Breast epithelium (tissue), 4 donors: ENCODE measurements at regions not wholly inside any gene's neighbourhood (a gene's known extent, or its start where the extent isn't known, plus 50 kb on each side); places are given as distances from the start of the nearest gene placed in this dataset.

Source experiments
- DNase-seq, 2 donors: peaks; one replicate each; pipeline ENCODE4 v3.0.0-alpha.2; 2019; ENCODE audit warnings: low spot score in 2 of 2
- H3K27ac ChIP-seq, 2 donors: fragments of 200-600 bp; sonication (generic) in 1 of 2; one replicate each; pipeline ENCODE4 v1.5.1; 2016 to 2019; ENCODE audit warnings: mild to moderate bottlenecking in 1 of 2
- H3K27me3 ChIP-seq, 2 donors: fragments of 200-600 bp; sonication (generic) in 1 of 2; one replicate each; pipeline versions ENCODE4 v1.5.1 to v1.6.0; 2017 to 2019; ENCODE audit warnings: control low read depth in 1 of 2, mild to moderate bottlenecking in 1 of 2
- H3K36me3 ChIP-seq: fragments of 200-600 bp; one replicate; pipeline ENCODE4 v1.5.1; 2019
- H3K4me1 ChIP-seq, 2 donors: fragments of 200-600 bp; sonication (generic); one replicate each; pipeline ENCODE4 v1.5.1; 2016 to 2019; ENCODE audit warnings: control low read depth in 1 of 2
- H3K4me3 ChIP-seq, 3 donors: fragments of 200-600 bp; sonication (generic); 1 replicate in 2 of 3; 2 replicates in 1 of 3; pipeline ENCODE4 v1.5.1; 2016 to 2019; ENCODE audit warnings: mild to moderate bottlenecking in 3 of 3, moderate library complexity in 2 of 3
- H3K9me3 ChIP-seq, 2 donors: fragments of 200-600 bp; sonication (generic) in 1 of 2; one replicate each; pipeline ENCODE4 v1.5.1; 2016 to 2019; ENCODE audit warnings: control low read depth in 1 of 2
- POLR2A ChIP-seq: fragments of 450-650 bp; IDR thresholded peaks from one replicate; pipeline ENCODE4 v1.6.1; 2016; ENCODE audit warnings: antibody characterized with exemption, mild to moderate bottlenecking, moderate library complexity
- POLR2AphosphoS5 ChIP-seq, 3 donors: sonication (generic); formaldehyde crosslinking; IDR thresholded peaks; one replicate each; pipeline ENCODE4 v1.6.1; 2017; ENCODE audit warnings: antibody characterized with exemption in 3 of 3
- intact Hi-C: fragments of 100-400 bp; cut with DNase I; formaldehyde crosslinking; loops from one replicate; pipeline ENCODE4 v1.15.1; 2023; ENCODE audit warnings: low total_unique reads
- TF ChIP-seq, protein P1 (sequence below), 3 donors: fragments of 450-650 bp; IDR thresholded peaks; one replicate each; pipeline ENCODE4 v1.5.1; 2016 to 2017; ENCODE audit warnings: antibody characterized with exemption in 3 of 3, mild to moderate bottlenecking in 3 of 3, moderate library complexity in 3 of 3

DNA sequence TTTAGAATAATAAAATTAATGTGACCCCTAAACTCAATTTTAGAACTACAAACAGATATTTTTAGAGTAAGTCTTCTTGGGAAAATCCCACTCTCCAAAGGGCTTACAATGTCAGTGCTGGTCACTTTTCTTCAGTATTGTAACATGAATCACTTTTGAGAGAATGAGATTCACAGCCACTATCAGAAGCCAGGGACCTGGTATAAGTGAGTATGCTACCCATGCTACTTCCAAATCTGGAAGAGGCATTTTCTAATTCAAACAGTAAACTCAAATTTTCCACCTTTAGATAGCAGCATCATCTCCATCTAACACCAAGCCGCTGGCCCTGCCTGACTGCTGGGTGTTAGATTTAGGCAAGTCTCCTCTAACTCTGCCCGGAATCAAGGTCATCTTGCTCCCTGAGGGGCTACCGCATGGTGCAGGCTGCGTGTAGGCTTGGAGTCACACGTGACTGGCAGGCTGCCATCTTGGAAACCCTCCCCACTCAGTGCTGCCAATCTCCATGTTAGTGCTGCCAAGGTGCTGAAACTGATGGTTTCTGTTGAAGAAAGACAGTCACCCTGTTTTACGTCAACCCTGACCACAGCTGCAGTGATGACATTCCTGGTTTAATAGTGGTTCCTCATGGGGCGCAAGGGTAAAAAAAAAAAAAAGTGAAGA lies 882.9 kb upstream of the B3GALT2 start:
- no peak overlapping the region for H3K27ac ChIP-seq
- DNase-seq = no peak
- H3K36me3 ChIP-seq = no peaks in the 10 kb centered on the region
- no peaks in the 10 kb centered on the region for H3K4me1 ChIP-seq
- no peaks in the 10 kb centered on the region for H3K27me3 ChIP-seq
- TF ChIP-seq POLR2A (no peak), POLR2AphosphoS5 (IDR thresholded peaks at IDR 0.05) (no peak)
- TF ChIP-seq, protein P1, sequence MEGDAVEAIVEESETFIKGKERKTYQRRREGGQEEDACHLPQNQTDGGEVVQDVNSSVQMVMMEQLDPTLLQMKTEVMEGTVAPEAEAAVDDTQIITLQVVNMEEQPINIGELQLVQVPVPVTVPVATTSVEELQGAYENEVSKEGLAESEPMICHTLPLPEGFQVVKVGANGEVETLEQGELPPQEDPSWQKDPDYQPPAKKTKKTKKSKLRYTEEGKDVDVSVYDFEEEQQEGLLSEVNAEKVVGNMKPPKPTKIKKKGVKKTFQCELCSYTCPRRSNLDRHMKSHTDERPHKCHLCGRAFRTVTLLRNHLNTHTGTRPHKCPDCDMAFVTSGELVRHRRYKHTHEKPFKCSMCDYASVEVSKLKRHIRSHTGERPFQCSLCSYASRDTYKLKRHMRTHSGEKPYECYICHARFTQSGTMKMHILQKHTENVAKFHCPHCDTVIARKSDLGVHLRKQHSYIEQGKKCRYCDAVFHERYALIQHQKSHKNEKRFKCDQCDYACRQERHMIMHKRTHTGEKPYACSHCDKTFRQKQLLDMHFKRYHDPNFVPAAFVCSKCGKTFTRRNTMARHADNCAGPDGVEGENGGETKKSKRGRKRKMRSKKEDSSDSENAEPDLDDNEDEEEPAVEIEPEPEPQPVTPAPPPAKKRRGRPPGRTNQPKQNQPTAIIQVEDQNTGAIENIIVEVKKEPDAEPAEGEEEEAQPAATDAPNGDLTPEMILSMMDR (IDR thresholded peaks at IDR 0.05) = no peak
- no peak overlapping the region for H3K4me3 ChIP-seq
- no peaks in the 10 kb centered on the region for H3K9me3 ChIP-seq
- intact Hi-C loops = no loop called here

DNA sequence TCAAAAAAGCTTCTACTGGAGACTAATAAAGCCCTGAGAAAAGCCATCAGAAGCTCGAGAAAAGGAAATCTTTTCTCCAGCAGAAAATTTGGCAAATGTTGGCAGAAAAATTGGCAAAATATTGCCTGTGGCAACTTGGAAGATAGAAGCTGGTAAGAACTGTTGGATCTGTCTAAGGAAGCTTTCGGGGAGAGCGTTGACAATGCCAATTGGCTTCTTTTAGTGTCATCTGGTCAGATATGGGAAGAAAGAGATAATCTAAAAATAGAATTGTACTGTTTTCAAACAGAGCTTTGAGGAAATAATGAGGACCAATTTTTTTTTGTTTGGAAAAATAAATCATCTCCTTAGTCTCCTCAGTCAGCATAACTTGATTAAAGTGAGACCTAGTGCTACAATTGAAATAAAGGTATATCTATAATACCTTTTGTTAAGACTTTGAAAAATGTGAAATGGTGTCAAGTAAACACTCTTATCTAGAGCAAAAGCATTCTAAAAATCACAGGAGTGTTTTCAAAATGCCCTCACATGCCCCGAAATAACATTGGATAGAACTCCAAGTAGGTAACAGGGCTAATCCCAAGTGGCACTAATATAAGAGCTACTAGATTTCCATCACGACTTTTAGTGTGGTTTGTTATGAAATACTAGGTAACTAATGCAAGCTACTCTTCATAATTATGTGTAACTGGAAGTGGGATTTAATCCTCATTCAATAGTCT lies 882.2 kb upstream of the B3GALT2 start:
- intact Hi-C loops = no loop called here
- no peak for TF ChIP-seq POLR2AphosphoS5 (IDR thresholded peaks at IDR 0.05)
- no peak for TF ChIP-seq POLR2A
- TF ChIP-seq, protein P1 (IDR thresholded peaks at IDR 0.05) = no peak
- Histone ChIP-seq H3K27me3 (no peaks in the 10 kb centered on the region), H3K27ac (no peak overlapping the region), H3K4me3 (no peak overlapping the region), H3K4me1 (no peaks in the 10 kb centered on the region), H3K9me3 (no peaks in the 10 kb centered on the region), H3K36me3 (no peaks in the 10 kb centered on the region)
- DNase-seq = no peak

DNA sequence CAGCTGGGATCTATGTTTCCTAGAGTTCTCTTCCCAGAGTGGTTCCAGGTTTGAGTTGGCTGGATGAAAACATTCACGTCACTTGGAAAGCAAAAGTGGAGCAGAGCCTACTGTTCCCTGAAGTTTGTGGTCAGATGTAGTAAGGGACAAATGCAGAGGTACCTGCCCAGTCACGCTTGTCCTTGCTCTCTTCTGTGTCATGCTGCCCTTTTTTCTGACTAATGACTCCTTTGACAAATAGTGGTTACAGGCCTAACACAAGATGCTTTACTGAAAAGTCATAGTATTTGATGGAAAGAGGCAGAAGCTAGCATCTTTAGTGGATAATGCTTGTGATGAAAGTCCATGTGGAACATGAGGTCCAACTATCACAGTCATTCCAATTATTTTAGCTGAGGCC lies 881.4 kb upstream of the B3GALT2 start:
- TF ChIP-seq POLR2AphosphoS5 (IDR thresholded peaks at IDR 0.05) (no peak), POLR2A (no peak)
- intact Hi-C loops = no loop called here
- H3K36me3 ChIP-seq = no peaks in the 10 kb centered on the region
- no peak for DNase-seq
- H3K27me3 ChIP-seq = no peaks in the 10 kb centered on the region
- no peaks in the 10 kb centered on the region for H3K4me1 ChIP-seq
- no peak overlapping the region for H3K4me3 ChIP-seq
- H3K27ac ChIP-seq = no peak overlapping the region
- no peaks in the 10 kb centered on the region for H3K9me3 ChIP-seq

DNA sequence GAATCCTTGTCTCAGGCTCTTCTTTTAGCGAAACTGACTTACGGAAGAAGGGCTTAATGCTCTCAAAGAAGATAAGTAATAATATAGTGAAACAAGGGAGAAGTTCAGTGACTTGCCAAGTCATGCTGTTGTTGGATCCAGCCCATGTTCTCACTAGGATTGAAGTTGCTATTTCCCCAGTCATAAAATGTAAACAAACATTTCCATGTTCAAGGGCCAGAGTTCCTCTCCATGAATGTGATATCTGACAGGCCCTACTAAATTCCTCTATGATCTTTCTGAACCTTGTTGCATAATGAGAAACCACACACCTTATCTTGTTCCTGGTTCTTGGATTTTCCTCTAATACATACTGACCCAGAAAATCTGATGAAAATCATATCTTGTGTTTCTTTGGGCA lies 876.5 kb upstream of the B3GALT2 start:
- Histone ChIP-seq H3K36me3 (no peaks in the 10 kb centered on the region), H3K4me3 (no peak overlapping the region), H3K27me3 (no peaks in the 10 kb centered on the region), H3K4me1 (no peaks in the 10 kb centered on the region), H3K9me3 (peaks cover 0 to 3% of the 10 kb centered on the region in 2 donors), H3K27ac (no peak overlapping the region)
- TF ChIP-seq POLR2A (no peak), POLR2AphosphoS5 (IDR thresholded peaks at IDR 0.05) (no peak)
- TF ChIP-seq, protein P1 (IDR thresholded peaks at IDR 0.05) = no peak
- DNase-seq = no peak
- intact Hi-C loops = no loop called here

DNA sequence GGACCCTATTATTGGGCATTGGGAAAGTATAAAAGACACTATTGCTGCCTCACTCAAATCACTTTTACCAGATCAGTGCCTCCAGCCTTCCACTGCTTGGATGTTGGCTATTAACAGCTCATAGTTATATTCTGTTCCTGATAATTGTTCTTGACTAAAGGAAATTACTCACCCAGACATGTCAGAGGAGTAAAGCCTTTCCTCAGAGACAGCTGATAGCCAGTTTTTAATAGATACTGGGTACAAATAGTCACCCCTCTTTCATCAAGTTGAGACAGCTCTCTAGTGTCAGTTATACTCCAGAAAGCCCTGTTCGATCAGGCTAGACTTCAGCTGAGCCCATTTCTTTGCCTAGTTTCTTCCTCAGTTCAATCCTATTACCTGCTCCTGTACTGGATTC lies 876.1 kb upstream of the B3GALT2 start:
- no peak for DNase-seq
- Histone ChIP-seq H3K9me3 (peaks cover 0 to 3% of the 10 kb centered on the region in 2 donors), H3K36me3 (no peaks in the 10 kb centered on the region), H3K4me3 (no peak overlapping the region), H3K4me1 (no peaks in the 10 kb centered on the region), H3K27me3 (no peaks in the 10 kb centered on the region), H3K27ac (no peak overlapping the region)
- intact Hi-C loops = no loop called here
- TF ChIP-seq POLR2AphosphoS5 (IDR thresholded peaks at IDR 0.05) (no peak), POLR2A (no peak)
- TF ChIP-seq, protein P1 (IDR thresholded peaks at IDR 0.05) = no peak
